ENCODE measurements at regions not wholly inside any gene's neighbourhood (a gene's known extent, or its start where the extent isn't known, plus 50 kb on each side); places are given as distances from the start of the nearest gene placed in this dataset.

DNA sequence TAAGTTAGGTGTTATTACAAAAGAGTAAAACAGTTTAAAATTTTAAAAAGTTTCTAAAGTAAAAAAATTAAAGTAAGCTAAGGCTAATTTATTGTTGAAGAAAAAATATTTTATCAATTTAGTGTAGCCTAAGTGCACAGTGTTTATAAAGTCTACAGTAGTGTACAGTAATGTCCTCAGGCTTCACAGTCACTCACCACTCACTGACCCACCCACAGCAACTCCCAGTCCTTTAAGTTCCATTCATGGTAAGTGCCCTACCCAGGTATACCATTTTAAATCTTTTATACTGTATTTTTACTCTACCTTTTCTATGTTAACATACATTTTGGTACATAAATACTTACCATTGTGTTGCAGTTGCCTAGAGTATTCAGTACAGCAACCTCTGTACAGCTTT, 120.3 kb upstream of the DKK2 start:
- no peak for DNase-seq (ENCODE audit: low read depth)

DNA sequence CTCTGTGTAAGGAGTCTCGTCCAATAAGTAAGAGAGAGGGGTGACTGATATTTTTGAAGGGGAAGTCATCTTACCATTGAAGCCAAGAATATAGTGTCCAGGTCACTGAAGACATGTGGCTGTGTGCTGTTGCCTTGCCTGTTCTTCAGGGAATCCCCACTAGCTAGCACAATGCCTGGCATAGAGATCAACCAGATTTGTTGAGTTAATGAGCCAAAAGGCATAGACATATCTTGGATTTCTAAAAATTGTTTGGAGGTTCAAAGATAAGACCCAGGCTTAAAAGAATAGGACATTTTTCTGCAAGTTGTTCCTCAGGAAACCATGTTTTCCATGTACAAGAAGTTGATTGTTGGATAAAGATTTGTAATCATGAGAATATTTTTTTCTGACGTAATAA, 119.3 kb upstream of the DKK2 start:
- no peak for DNase-seq (ENCODE audit: low read depth)

DNA sequence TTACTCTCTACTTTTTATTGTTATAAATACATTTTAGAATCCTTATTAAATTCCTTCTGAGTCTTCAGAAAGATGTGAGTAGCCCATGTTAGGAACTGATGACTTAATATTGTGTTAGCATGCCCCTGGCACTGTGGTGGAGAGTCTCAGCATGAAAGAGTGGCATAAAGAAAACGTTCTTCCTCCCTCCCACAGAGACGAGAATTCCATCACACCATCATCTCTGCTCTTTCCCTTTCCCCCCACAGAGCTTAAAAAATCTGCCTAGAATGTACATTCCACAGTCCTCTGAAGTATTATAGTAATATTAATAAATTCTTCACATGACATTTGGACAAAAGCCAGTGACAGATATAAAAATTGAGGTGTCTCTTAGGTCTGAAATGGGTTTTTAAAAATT, 117.8 kb upstream of the DKK2 start:
- no peak for DNase-seq (ENCODE audit: low read depth)

DNA sequence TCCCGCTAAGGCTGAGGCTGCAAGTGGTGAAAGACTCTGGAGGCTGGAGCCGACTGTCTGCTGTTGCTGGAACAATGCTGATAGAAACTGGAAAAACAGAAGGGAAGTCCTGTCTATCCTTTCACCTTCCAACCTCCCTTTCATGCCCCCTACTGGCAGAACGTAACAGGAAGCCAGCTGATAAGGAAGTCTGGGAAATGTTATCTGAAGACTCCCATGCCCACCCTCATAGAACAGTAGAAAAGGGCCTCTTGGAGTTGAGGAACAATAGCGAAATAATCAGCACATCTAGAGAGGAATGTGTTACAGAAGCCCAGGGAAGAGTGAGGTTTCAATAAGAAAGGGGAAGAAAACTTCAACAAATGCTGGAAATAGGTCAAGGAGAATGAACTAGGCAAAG, 117.1 kb upstream of the DKK2 start:
- no peak for DNase-seq (ENCODE audit: low read depth)

DNA sequence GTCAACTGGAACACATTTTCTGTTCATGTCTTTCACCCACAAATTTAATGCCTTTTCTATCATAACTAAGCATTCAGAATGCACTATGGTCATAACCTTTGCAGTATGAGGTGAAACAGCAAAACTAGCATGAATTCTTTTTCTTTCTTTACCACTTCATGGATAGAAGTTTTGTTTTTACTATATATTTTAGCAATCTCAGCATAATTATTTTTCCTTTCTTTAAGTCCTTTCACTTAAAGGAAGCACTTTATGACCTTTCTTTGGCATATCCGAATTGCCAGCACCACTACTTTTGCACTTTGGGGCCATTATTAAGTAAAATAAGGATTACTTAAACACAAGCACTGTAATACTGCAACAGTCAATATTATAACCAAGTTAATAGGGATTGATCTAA, 115.1 kb upstream of the DKK2 start:
- DNase-seq (ENCODE audit: low read depth), result no peak

DNA sequence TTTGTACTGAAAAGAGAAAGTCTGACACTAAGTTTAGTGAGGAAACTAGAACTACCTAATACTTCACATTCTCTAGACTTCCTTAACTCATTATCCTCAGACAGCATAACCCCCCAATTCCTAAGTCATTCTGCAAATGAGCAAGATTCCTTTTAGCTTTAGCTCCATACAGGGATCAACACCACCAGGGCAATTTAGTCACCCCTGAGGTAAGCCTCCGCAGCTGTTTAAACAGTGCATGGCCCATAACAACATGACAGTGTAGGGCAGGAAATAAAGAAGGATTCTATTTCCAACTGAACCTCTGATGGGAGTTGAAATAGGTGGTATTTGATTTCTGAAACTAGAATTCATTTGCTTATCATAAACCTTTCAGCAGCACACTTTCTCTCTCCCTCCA, 112.8 kb upstream of the DKK2 start:
- DNase-seq (ENCODE audit: low read depth), result no peak

DNA sequence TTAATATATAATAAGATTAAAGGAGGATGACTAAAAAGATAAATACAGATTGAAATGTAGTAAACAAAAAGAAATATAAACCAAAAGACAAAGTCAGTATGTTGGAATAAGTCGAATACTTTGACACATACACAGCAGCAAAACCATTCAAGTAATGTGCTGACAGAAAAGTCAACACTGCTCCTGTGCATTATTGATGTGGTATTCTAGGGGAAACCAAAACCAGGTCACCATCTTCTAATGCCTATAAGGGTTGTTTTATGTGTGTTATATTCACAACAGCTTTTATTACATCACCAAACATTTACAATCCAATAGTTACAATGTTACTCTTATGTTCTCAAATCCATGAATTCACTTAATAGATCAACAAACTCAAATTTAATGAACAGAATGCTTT, 111.8 kb upstream of the DKK2 start:
- DNase-seq (ENCODE audit: low read depth), result no peak

DNA sequence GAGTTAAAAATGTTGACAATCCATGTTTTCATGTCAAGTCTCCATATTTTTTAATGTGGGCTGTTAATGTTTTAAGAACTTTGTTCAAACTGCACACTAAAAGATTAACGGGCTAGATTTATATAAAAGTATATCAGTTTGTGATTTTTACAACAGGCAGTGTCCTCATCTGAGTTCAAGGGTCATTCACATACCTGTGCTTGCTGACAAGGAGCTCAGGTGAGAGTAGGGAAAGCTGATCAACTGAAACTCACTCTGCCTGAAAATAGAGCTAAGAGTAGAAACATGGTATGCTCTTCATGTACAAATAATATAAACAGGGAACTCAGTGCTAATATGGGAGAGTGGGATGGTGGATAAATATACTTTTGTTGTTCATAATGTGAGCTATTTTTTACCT, 102.3 kb upstream of the DKK2 start:
- DNase-seq (ENCODE audit: low read depth), result no peak

DNA sequence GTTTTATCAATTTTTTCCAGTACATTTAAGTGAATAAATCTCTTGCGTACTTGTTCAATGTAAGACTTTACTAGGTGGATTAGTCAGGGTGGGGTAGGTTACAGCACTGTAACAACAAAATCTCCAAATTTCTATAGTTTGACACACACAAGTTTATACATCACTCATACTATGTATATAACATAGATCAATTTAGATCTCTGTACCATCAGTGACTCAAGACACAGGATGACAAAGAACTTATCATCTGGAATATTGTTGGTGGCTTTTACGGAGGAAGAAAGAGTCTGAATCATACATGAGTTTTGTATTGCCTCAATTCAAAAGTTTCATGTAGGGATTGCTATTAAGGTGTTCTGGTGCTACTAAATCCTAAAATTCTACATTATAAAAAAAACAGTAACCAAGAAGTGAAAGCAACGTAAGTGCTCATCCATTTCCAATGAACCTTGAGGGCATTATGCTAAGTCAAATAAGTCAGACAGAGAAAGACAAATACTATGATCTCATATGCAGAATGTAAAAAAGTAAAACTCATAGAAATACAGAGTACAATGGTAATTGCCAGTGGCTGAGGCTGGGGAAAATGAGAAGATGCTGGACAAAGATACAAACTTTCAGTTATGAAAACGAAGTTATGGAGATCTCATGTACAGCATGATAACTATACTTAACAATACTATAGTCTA, 98.0 kb upstream of the DKK2 start:
- DNase-seq (ENCODE audit: low read depth), result no peak

DNA sequence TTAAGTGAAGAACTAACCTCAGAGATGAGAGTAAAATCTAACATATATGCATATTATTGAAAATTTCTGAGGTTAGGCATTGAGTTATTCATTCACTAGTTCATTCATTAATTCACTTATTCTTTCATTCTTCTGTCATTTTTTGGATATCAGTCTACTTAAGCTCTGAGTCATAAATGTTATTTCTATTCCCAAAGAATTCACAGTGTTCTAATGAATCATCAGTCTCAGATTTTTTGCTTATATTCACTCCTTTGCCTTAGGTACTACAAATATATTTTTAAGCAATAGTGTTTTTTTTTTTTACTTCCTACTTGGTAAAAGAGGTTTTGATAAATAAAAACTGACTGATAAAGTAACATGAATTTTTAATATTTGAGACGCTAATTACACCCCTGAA, 95.2 kb upstream of the DKK2 start:
- DNase-seq (ENCODE audit: low read depth), result no peak

DNA sequence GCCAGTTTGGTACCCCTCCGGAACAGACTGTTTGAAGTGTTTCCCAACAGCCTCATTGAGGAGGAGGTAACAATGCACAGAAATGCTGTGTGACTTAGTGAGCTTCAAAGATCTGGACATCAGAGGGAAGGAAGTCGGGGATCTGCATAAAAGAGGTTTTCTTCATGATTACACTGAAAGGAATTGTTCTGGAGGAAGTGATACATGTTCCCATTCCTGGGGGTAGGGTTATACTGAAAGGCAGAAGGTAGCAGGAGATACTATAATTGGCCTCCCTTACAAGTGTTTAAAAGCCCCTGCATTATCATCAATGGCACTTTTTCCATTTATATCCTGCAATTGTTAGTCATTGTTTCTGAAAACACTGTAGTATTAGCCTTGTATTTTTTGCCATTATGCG, 94.0 kb upstream of the DKK2 start:
- no peak for DNase-seq (ENCODE audit: low read depth)

DNA sequence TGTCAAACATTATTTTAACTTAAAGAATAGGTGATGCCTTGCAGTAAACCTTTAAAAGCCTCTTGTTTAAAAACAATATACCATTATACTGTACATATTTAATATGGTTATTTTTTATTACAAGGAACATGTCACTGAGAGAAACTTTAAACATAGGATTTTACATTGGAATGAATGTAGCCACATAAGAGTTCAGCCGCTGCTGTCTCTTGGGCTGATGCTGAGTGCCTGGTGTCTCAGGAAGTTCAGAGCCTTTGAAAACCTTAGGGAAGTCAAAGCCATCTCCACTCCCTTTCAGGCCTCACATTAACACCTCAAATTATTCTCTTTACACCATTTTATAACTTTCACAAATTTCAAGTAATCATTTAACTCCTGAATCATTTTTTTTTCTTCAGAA, 93.5 kb upstream of the DKK2 start:
- no peak for DNase-seq (ENCODE audit: low read depth)

DNA sequence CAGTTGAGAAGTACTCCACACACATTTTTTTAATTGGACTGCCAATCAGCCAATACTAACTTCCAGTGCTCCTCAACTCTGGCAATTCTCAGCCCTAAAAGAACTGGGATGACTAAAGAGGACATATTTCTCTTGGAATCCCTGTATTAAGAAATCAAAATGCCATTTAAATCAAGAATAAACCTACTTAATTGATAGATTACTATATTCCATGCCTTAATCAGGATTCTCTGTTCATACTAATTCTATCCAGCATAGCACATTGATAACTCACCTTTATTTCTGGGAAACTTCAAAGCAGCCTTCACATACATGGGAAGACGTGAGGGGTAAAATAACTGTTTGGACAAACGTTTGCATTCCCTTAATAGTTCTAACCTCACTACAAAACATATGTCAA, 93.0 kb upstream of the DKK2 start:
- DNase-seq (ENCODE audit: low read depth), result no peak

DNA sequence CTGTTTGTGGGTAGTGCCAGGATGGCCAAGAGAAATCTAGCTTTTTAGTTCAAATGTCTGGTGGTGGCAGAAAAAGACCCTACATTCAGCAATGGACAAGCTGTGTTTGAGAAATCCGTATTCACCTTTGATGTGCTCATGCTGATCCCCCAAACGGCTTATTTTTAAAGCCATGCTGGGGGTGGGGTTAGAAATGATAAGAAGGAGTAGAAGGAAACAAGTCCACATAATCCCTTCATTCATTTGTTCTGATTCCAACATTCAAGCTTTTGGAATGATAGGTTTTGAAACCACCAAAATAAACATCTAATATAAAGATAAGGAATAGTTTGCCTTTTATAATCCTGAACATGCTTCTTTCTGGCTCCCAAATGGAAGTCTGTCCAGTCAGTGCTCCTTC, 92.0 kb upstream of the DKK2 start:
- no peak for DNase-seq (ENCODE audit: low read depth)

DNA sequence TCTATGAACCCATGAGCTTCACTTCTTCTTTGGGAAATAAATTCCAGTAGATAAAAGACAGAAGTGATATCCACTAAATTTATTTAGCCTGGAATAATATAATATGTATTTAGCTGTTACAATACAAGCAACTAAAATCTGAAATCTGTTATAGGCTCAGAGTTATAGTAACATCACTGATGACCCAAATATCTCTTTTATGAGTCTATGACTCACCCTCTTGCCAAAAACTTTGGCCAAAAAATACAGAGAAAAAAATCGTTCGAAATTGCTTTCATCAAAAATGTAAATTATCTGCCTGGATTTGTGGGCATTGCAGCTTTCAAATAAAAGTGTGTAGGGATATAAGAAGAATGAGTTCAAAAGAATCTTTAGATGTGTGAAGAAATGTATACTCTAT, 89.4 kb upstream of the DKK2 start:
- peak; percentile 13 for DNase-seq (ENCODE audit: low read depth)

DNA sequence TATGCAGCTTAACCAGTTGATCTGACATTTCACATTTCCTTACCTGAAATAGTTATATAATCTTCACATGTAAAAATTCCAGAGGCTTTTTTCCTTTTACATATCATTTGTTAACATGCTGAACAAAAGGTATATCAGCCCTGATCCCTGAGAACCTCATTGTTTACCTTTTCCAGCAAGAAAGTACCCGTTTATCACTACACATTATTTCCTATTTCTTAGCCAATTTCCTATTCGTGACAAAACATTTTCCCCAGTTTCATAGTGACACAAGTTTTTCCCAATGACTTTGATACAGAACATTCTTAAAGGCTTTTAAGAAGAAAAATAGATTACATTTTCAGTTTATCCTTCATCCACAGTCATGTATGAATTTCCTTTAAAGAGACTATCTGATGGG, 86.6 kb upstream of the DKK2 start:
- DNase-seq (ENCODE audit: low read depth), result no peak

DNA sequence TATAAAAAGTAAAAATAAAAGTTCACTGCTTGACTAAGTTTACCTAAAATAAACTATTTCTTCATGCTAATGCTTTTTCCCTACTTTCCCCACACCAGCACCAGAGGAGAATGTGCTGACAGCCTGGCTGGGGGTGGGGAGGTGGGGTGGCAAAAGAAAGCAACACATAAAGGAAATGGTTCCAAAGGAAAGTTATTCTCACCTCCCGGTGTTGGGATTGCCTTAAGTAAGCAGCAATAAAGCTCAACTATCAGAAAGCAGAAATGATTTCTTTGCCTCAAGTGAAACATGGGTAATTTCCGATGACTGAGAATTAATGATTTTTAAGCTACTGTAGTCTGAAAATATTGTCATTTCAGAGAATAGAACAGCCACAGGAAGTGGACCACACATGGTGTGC, 84.5 kb upstream of the DKK2 start:
- peak; percentile 18 for DNase-seq (ENCODE audit: low read depth)

DNA sequence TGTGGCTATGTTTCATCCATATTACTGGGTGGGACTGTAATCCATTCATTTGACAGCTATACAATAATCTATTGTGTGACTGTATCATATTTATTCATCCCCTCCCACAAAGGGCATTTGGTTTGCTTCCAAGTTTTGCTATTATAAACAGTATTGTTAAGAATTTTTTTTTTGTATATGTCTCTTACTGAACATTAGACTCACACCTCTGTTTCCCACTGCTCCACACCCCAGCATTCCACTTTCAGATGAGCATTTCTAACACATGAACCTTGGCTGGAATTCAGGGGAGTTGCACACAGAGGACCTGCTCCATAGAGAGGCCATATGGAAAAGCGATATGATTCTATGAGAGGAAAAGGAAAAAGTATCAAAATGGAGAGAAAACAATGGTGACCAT, 81.6 kb upstream of the DKK2 start:
- no peak for DNase-seq (ENCODE audit: low read depth)

DNA sequence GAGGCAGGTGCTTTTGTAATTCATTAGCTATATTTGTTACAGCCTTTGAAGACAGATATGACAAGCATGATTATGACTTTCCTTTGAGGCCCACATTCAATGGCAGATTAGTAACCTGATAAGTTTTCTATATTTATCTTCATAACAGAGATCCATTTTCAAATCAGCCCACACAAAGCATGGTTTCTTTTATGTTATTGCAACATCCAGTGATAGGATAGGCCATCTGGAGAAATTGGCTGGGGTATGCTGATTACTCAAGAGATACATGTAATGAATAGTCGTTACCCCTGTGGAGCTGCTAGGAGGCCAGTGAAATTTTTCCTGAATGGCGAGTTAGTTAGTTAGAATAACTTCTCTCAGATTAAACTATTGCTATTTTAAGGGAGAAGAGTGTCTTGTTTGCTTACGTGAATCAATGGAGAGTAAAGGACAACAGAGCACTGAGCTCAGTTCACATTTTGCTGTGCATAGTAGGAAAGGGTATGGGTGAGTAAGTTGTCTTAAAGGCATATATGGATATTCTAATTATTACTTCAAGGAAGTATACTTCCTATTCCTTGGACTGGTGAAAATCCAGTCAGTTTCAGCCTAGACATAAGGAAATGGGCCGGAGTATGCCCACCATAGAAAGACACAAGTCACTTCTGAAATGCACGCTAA, 79.2 kb upstream of the DKK2 start:
- DNase-seq (ENCODE audit: low read depth), result peak; percentile 75

DNA sequence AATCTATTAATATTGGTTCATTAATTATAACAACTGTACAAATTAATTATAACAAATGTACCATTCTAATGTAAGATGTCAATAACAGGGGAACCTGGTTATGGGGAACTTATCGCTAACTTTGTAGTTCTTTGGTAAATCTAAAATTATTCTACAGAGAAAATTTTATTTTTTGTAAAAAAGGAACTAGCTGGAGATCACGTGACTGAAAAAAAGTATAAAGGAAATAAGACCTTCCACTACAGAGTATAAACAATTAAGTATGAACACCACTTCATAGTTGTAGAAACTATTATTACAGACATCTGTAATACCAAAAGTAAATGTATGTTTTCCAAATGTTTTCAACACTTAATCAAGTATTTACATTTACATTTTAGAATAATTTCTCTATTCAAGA, 77.9 kb upstream of the DKK2 start:
- DNase-seq (ENCODE audit: low read depth), result no peak

DNA sequence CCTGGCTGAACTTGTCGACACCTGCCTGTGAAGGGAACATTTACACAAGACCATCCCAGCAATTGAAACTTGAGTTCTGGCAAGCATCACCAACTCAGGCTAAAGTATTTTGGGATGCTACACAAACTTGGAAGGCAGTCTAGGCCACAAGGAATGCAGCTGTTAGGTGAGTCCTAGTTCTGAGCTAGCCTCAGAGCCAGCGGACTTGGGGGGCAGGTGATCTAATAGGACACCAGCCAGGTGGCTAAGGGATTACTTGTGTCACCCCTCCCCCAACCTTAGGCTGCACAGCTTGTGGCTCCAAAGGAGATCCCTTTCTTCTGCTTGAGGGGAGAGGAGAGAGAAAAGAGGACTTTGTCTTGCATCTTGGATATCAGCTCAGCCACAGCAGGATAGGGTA, 62.3 kb upstream of the DKK2 start:
- DNase-seq (ENCODE audit: low read depth), result no peak

DNA sequence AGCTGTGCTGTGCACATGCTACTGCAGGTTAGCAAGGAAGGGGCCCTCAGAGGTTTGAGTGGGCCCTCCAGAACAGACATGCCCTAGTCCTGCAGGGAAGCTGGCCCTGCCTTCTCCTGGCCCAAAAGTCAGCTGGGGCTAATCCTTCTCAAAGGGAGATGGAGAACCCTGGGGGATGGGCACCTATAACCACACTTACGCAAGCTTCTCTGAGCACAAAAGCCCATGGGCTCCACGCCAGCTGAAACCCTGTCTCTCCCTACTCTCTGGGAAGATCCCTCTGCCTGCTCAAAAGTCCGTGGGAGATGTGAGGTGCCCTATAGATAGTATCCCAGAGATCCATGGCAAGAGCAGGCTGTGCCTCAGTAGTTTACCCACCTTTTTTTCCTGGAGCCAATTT, 58.9 kb upstream of the DKK2 start:
- peak; percentile 30 for DNase-seq (ENCODE audit: low read depth)

DNA sequence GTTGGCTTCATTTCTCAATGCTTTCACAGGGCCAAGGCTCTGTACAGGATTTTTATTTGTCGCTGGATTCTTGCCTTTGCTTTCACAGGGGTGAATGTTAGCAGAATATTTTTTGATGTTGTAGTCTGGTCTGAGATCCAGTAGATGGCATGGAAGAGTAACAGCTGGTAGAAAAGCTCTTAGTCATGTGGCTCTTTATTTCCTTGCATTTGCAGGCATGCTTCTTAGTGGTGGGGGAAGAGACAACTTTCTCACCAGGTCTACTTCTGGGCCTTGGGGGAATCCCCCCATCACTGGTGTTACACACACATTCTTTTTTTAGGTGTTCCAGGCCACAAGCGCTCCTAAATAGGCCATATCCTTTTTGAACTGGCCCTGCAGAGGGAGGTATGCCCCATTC, 58.2 kb upstream of the DKK2 start:
- peak; percentile 48 for DNase-seq (ENCODE audit: low read depth)

All from fibroblast of gingiva (primary cell).